ELF-1 (cell line): ENCODE measurements at regions not wholly inside any gene's neighbourhood (a gene's known extent, or its start where the extent isn't known, plus 50 kb on each side); places are given as distances from the start of the nearest gene placed in this dataset.
"Not testable (repeated sequence)": the region's sequence is repeated elsewhere in the genome, so short reads cannot be mapped to it uniquely, and the experiment has no call there.

Source experiments
- DNase-seq: peaks from one replicate; pipeline ENCODE4 v3.0.0-alpha.2; 2016; ENCODE audit warnings: low read depth, low spot score

DNA sequence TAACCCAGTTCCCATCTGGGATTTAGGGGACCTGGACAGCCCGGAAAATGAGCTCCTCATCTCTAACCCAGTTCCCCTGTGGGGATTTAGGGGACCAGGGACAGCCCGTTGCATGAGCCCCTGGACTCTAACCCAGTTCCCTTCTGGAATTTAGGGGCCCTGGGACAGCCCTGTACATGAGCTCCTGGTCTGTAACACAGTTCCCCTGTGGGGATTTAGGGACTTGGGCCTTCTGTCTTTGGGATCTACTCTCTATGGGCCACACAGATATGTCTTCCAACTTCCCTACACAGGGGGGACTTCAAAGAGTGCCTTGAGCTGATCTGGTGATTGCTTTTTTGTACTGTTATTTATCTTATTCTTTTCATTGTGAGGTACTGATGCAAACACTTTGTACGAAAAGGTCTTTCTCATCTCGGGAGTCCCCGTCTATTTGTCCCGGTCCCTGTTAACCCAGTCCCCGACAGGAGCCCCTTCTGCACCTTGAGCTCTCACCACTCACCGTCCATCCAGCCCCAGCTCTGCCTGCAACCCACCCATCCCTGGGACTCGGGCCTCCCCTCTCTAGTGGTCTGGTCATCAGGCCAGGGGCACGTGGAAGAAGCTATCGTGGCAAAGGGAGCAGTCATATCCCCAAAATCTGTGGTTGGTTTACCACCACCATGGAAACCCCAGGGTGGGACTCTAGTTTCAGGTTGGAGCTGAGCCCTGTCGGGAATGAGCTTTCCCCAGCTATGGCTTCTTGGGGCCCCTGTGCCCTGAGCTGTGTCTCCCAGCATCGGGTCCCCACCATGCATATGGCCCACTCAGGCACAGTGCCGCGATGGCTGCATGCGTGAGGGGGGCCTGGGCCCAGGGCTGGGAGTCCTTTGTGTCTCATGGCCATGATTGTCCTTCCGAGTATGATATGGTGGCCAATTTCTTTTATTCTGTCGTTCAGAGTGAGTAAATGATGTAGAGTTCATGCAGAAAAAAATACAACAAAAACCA, 270.4 kb upstream of the PLCXD1 start:
- DNase-seq, result not testable (repeated sequence)

DNA sequence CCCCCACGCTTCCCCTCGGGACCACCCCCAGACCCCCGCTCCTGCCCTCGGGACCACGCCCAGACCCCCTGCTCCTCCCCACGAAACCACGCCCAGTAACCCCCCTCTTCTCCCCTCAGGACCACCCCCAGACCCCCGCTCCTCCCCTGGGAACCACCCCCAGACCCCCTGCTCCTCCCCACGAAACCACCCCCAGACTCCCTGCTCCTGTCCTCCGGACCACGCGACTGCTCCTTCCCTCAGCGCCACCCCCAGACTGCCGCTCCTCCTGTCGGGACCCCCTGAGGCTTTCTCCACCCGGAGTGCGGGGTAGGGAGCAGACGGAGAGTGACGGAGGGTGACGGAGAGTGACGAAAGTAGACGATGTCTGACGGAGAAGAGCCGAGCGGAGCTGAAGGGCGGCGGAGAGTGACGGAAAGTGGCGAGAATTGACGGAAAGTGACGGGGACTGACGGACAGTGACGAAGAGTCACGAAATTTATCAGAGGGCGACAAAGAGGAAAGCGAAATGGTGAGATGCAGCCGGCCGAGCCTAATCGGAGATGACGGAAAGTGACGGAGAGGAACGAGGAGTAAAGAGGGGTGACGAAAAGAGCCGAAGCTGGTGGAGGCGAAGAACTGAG, 267.2 kb upstream of the PLCXD1 start:
- DNase-seq, result not testable (repeated sequence)

DNA sequence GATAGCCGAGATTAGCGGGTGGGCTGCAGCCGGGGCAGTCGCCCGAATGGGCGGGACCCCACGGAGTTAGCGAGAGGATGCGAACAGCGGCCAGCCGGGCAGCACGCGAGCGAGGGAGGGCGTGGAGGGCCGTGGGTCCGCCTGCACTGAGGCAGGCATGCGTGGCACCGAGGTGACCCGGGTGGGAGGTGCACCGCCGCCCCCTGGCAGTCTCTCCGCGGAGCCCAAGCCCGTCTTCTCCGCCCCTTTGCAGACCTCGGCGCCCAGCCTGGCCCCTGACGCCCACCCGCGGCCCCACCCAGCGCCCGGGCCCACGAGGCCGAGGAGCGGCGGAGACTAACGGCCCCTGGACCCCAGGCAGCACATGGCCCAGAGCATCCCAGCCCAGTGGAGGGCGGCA, 266.7 kb upstream of the PLCXD1 start:
- DNase-seq, result not testable (repeated sequence)

DNA sequence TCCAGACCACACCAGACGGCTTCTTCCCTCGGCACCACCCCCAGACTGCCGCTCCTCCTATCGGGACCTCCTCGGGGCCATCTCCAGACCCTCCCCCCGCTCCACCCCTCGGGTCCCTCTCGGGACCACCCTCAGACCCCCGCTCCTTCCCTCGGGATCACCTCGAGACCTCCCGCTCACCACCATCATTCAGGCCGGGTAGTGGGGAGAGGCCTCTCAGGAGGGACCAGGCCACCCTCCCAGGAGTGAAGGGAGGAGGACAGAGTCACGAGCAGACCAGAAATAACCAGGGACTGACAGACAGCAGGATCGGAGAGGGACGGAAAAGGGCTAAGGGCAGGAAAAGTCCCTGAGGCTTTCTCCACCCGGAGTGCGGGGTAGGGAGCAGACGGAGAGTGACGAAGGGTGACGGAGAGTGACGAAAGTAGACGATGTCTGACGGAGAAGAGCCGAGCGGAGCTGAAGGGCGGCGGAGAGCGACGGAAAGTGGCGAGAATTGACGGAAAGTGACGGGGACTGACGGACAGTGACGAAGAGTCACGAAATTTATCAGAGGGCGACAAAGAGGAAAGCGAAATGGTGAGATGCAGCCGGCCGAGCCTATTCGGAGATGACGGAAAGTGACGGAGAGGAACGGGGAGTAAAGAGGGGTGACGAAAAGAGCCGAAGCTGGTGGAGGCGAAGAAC, 262.3 kb upstream of the PLCXD1 start:
- DNase-seq, result not testable (repeated sequence)

- DNase-seq, result not testable (repeated sequence)
Observed at GRCh38 chrX:19455-19827, 261.7 kb upstream of the PLCXD1 start.

DNA sequence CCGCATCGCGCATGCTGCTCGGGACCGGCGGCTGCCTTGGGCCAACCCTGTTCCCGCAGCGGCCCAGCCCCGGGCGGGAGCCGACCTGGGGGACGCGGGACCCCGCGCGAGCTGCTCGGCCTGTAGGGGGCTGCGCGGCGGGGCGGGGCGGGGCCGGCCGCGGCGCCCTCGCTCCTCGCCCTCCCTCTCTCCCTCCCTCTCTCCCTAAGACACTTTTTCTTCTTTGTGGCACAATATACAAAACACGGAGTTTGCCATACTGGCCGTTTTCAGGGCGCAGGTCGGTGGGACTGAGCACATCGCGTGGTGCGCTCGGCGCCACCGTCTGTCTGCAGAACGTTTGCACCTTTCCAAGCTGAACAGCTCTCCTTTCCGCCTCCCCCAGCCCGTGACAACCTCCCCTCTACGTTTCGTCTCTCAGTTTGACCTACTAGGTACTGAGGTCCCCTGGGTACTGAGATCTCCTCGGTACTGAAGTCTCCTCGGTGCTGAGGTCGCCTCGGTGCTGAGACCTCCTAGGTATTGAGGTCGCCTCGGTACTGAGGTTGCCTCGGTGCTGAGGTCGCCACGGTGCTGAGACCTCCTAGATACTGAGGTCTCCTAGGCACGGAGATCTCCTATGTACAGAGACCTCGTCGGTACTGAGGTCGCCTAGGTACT, 261.1 kb upstream of the PLCXD1 start:
- DNase-seq, result peak; percentile 6

DNA sequence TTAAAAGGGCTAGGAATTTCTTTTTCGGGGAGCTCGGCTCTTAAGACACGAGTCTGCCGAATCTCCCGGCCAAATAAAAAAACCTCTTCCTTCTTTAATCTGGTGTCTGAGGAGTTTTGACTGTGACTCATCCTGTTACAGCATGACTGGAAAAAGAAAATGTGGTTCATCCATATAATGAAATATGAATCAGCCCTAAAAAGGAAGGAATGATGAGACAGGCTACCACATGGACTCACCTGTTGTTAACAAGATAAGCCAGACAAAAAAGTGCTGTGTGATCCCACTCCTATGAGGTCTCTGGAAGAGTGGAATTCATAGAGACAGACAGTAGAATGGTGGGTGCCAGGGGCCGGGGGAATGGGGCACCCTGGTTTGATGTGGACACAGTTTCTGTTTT, 257.0 kb upstream of the PLCXD1 start:
- DNase-seq, result not testable (repeated sequence)
